ELF-1 (cell line): ENCODE measurements at regions not wholly inside any gene's neighbourhood (a gene's known extent, or its start where the extent isn't known, plus 50 kb on each side); places are given as distances from the start of the nearest gene placed in this dataset.

ENCODE experiments used
- DNase-seq: peaks from one replicate; pipeline ENCODE4 v3.0.0-alpha.2; 2016; ENCODE audit warnings: low read depth, low spot score

DNA sequence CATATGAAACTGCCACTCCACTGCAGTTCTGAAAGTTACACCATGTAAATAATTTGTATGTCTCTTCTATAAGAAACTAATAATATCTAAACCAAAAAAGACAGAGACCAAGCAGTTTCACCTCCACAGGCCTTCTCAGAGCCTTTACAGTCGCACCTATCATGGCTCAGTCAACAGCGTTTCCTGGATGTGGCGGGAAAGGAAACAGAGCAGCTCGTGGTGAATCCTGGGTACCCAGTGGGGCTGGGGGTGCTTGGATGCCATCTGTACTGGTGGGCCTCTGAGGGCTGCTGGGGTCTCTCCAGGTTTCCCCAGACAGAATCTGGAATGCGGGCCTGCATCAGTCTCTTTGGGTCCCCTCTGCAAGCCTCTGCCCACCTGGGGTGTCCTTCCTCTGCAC is 100.2 kb upstream of the CASZ1 start:
- DNase-seq, result no peak

DNA sequence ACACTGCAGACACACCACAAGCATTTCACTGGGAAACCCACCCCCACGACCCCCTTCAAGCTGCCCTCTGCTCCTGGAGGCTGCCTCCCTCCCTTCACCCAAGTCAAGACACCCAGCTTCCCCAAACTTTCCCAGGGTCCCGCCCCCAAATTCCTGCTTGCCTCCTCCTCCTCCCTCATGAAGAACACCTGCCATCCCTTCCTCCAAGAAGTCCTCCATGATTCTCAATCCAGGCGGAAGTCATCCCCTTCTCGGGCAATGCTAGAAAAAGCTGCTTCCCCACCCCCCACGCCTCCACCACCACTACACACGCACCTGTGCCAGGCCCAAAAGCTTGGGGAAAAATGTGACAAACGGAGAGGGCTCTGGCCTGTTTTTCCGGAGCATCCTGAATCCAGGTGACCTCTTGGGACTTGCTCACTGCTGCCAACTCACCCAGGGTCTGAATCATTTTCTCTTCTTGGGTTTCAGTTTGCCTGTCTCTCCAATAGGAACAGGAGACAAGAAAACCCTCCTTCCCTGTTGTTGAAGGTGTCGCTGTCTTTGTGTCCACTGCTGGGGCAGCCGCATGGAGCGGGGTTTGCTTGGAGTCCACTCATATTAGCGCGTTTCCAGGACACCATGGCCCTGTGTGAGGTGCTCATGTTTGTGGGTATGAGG is 101.0 kb upstream of the CASZ1 start:
- DNase-seq, result no peak

DNA sequence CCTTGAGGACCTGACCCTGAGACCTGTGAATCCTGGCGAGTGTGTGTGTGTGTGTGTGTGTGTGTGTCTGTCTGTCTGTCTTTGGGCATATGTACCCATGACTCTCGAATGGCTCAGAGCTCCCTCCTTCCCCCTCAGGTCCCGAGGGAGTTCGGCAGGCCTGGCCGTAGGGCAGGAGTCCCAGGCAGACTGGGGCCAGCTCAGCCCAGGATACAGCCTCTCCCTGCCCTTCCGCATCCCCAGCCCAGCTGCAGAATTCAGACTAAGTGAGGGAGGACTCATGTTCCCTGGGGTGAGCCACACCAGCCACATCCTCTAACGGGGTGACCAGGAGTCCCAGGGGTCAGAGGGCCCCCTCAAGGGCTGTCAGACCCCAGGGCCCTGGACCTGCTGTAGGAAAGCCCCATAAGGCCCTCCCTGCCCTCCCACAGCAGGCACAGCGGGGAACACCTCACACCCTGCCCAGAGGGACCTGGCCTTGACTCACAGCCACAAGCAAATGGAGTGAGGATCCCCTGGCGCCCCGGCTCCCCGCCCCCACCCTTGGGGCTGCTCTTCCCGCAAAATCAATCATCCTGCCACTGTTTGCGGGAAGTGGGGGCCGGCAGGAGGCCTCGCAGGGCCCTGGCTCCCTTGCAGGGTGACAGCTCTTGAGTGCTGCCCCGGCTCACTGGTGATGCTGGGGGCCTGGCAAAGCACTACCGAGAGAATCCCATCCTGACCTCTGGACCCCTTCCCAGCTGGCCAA is 101.7 kb upstream of the CASZ1 start:
- DNase-seq, result peak; percentile 14

DNA sequence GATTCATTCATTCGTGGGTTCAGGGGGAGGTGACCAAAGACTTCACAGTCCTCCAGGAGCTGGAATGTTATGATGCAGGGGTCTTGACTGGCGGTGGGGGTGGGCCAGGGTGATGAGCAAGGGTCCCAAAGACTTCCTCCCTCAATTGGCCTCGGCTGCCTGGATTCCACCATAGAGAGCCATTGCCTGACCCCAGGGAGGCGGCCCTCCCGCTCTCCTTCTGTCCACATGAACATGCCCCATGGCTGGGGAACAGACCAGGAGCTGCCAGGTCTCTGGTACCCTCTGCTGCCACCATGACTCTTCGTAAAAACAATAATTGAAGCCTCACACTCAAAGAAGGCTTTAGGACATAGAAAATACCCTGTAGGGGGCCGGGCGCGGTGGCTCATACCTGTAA is 102.5 kb upstream of the CASZ1 start:
- no peak for DNase-seq

DNA sequence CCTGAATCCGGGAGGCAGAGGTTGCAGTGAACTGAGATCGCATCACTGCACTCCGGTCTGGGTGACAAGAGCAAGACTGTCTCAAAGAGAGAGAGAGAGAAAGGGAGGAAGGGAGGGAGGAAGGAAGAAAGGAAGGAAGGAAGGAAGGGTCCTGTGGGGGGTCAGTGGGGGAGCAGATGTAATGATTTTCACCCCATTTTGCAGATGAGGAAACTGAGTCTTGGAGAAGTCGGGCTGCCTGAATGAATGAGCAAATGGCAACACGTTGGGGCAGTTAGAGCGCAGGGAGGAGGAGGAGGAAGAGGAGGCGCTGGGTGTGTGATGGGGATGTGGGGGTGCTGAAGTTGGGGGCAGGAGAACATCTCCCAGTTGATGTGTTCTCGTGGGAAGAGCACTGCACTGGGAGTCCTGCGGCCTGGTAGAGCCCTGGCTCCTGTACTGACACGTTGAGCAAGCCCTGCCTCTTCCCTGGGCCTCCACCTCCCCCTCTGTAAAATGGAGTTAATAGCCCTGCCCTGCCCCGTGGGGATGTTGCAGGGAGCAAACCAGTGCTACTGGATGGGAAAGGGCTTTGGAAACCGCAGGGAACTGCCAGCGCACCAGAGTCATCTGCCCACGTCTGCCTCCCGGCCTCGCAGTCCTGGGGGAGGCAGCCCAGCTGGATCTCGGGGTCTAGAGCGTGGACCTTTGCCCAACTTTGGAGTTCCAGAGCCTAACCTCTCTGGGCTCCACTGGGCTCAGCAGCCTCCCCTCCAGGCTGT is 103.2 kb upstream of the CASZ1 start:
- DNase-seq, result peak; percentile 40

DNA sequence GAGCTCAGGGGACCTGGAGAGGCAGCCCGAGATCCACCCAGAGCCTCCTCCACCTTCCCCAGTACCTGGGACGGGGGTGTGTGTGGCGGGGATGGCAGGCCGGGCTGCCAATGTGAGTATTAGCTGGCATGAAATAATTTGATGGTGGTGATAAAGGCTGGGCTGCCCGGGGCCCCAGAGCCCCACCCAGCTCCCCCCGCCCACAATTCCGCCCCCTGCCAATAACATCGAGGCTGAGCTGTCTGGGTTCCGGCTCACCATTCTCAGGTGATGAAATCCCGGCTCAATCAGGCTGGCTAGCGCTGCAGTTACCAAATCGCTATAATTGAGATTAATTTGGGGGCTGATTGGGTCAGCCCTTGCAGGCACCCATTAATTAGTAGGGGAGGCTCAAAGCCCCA is 103.8 kb upstream of the CASZ1 start:
- DNase-seq, result no peak

DNA sequence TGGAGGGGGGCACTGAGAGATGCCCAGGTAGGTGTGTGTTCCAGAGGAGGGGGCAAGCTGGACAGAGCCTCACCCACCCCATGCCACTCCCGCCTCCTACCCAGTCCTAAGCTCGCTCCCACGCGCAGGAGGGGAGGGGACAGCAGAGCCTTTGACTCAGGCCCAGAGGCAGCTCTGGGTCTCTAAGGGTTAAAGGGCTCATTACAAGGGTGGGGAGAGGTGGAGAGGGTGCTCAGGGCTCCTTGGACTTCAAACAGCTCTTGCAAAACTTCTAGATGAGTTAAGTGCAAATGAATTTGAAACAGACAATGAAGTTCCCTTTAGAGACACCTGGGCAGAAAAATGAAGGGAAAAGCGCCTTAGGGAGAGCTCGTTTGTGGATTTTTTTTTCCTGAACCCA is 104.2 kb upstream of the CASZ1 start:
- DNase-seq, result peak; percentile 60

DNA sequence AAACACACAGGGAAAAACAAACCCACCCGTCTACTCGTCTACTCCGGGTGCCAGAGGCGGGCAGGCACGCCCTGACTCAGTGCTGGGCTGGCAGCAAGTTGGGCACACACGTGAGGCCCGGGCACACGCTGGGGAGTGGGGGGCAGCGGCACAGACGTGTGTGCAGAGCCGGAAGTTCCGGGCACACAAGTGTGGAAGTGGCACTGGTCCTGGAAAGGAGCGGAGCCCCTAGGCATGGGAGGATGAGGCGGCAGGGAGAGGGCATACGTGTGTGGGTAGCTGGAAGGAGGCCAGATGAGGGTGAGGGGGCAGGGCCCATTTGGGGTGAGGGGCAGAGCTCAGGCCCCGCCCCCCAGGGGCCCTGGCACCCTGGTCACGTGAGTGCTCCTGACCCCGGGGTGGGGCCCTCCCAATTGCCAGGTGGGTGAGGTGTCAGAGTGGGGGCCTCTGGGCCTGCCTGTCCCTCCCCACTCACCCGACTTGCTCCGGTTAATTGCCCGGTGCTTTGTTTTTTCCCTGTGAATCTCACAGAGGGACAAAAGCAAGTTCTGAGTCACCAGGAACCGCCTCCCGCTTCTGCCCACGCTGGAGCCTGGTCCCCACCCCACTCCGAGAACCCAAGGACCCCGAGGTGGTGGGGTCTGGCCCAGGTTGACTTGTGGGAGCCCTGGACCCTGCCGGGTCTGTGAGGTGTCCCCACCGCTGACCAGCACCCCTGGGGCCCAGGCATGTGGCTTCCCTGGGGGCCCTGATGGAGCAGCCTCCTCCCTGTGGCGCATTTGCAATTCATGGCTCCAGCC is 104.8 kb upstream of the CASZ1 start:
- DNase-seq, result peak; percentile 52

DNA sequence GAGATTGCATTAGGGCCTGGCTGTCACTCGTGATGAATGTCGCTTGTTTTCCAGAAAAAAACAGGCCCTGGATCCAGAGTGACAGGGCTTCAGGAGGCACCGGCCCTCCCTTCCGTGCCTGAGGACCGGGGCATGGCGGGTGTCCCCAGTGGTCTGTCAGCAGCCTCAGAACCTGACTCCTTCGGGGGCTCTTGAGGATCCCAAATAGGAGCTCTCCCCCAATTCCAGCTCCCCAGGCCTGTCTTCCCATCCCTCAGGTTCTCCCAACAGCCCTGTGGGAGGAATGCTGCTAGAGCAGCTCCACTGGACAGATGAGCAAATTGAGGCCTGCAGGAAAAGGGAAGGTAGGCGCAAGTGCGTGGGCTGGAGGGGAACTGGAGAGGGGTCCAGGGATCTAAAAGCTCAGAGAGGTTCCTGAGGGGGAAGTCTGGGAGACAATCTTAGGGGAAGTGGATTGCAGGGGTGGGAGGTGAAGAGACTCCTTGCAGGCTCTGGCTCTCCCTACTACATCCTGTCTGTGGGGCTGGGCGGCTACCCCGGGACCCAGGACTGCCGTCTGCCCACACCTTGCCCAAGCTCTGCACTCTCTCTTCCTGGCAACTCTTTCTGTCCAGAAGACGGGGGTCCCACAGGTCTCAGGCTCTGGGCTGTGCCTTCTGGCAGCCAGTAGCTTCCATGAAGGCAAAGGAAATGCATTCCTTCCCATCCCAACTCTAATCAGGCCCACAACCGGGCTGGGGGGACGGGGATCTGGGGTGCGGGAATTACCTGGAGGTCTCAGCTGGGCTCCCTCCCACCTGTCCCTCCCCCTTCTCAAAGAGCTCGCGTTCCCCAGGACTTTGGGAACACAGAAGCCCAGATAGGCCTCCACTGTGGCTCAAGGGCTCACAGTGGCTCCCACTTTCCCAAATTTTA is 105.7 kb upstream of the CASZ1 start:
- DNase-seq, result peak; percentile 61

DNA sequence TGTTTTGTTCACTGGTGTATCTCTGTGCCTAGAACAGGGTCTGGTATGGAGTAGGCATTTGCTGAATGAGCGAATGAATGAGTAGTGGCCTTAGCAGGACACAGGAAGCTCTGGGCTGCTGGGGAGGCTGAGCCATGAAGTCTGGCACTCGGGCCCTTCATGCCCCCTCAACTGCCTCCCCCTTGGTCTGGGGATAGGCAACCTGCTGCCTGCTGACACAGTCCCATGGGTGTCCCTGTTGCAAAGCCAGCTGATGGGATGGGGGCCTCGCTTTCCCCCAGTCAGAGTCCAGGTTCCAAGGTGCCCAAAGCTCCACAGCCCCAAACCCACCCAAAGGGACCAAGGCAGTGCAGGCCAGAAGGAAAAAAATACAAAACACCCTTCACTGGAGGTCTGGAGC is 107.0 kb upstream of the CASZ1 start:
- no peak for DNase-seq

DNA sequence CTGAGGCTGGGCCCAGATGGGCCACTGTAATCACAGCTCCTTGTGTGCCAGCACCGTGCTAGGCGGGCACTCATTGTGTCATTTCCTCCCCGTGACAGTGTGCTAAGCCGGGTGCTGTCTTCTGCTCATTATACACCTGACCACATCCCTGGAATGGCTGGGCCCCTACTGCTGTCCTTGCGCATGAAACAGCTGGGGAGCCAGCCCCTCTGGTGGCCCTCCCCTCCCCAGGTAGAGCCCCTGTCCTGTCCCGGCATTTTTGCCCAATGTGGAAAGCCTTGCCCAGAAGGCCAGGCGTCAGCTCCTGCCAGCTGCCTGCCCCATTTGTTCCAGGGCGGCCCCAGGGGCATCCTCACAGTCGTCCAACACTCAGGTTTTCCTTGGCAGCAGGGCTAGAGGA is 107.4 kb upstream of the CASZ1 start:
- no peak for DNase-seq

DNA sequence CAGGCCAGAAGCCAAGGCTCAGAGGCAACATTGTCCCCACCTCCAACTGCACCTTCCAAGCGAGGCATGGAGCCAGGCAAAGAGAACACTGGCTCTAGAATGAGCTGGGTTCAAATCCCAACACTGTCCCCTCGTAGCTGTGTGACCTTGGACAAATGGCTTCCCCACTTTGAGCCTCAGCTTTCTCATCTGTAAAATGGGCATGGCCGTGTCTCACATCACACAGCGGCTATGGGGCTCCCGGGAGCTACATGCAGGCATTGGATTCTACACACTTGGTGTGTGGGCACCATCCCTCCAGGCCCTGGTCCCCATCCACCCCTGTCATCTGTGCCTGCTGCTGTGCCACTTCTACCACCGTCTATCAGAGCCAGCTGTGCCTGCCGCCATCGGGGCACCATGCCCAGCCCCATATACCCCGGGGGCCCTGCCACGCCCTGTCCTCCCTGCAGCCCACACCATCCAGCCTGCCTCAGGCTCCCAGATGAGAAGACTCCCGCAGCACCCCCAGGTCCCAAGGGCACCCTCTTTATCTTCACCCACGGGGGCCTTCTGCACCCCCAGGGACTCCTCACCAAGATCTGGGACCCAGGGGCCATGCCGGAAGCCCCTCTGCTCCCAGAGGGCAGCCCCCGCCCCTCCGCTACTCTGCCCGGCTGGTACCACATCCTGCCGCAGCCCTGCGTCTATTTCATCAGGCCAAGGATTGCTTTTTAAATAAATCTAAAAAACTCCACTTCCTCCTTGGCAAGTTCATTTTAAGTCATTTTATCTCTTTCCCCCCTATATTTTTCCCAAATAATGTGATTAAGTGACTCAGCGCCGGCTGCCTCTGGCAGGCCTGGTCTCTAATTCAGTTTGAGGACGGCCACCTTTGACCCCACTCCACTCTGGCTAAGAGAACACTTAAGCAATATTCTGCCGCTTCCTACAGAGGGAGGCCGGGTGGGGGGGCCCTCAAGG is 107.8 kb upstream of the TARDBP start:
- DNase-seq, result no peak

DNA sequence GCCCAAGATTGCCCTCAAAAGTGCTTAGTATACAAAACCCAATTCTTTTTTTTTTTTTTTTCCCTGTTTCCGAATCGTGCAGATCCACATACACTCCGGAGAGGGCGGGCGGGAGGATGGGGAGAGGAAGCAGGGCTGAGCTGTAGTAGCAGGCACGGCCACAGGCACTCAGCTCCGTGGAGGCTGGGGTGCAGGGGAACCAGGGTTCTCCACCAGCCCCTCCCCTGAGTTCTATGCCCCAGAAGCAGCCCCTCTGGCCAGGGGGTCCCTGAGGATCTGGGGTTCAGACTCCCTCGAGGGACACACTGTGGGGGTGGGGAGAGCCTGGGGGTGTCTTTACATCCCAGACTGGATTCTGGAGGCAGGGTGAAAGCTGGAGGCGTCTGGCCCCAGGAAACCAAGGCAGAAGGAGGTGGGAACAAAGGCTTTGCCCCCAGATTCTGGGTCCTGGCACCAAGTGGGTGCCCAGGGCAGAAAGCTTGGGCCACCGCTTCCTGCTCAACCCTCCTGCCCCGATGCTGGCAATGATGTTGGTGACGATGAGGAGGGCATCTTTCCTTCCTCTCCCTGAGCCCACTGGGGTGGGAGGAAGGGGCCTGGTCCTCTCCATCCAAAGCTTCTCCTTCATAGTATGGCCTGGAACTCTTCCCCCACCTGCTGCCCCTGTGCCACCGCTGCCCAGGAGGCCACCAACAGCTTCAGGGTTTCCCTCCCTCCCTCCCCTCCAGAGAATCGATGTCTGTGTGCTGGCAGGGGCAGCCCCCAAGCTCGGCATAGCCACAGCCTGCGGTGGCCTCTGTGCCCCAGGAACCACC is 106.4 kb upstream of the TARDBP start:
- DNase-seq, result no peak

DNA sequence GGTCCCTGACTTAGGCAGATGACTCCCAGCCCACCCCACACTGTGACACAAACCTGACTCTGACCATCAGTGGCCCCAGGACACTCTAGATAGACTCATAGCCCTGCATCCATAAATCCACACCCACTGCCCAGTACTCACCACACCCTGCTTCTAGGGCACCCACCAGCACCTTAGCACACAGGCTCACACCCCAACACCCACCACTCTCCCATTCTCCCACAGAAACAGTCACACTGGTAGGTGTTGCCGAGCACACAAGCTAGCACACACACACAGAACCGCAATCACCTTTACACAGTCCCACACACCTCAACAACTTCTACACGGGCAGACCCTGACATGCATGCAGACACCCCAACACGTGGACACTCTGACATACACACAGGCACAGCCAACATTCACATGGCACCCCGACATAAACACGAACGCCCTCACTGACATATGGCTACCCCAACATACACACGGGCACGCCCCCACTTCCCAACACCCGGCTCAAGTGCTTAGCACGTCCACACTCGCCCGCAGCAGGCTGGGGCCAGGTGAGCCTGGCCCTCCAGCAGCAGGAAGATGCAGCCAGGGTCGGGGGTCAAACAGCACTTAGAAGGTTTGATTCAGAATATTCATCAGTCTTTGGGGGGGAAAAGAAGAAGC is 105.5 kb upstream of the TARDBP start:
- DNase-seq, result no peak

DNA sequence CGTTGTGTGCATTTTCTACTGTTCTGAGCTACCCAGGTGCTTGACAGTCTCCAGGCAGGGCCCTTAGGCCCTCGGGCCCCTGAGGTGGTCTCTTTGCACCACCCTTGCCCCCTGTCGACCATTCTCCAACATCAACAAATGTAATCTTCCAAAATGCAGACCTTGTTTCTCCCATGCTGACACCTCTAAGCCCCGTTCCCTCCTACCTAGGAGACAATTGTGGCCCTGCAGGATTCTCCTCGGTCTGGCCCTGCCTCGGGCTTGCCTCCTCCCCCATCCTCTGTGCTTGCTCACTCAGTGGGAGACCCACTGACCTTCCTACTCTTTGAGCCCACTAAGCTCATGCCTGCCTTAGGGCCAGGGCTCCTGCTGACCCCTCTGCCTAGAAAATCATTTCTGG is 104.2 kb upstream of the TARDBP start:
- DNase-seq, result peak; percentile 49

DNA sequence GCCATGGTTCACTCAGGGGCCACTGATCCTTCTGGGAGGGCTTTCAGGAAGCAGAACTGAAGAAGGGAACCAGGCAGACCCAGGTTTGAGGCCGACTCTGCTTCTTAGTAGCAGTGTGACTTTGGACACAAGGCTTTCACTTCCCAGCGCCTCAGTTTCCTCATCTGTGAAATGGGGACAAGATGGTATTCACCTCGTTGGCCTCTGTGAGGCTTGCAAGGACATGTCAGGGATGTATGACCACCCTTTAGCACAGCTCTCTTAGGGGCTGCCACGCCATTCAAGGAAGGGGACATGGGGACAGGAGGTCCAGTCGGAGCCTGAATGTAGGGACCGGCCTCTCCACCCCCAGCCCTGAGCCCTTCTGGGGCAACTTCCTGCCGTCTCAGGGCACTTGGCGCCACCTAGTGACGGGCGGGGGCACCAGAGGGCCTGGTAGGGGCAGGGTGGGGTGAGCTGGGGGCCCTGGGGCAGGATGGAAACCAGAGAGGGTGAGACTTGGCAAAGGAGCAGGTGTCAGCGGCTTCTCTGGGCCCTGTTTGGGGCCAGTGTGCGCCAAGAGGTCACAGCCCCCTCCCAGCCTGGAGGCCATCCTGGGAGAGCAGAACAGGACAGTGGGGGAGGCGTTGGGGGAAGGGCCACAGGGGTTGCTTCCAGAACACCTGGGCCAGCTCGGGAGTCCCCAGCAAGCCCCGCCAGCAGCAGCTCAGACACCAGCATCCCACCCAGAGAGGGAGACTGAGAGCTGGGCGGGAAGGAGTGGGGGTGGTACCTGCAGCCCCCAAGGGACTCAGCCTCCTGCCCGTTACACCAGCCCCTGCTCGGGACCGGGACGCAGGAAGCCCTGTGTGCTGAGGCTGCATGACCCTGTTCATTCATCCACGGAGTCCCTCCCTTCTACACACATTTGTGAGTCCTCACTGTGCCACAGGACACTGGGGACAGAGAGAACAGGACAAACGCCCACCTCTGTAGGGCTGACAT is 102.5 kb upstream of the TARDBP start:
- peak; percentile 61 for DNase-seq
